ENCODE measurements at regions not wholly inside any gene's neighbourhood (a gene's known extent, or its start where the extent isn't known, plus 50 kb on each side); places are given as distances from the start of the nearest gene placed in this dataset.

- no peaks in the 10 kb centered on the region for H3K27me3 ChIP-seq (ENCODE audit: control insufficient read depth, insufficient read depth, low read length)
- H3K9me3 ChIP-seq (ENCODE audit: control insufficient read depth, low read length), result no peaks in the 10 kb centered on the region
- TF ChIP-seq CTCF (IDR thresholded peaks at IDR 0.05), result no peak
- H3K36me3 ChIP-seq (ENCODE audit: control insufficient read depth, insufficient read depth, low read length), result no peaks in the 10 kb centered on the region
- H3K79me2 ChIP-seq, result no peaks in the 10 kb centered on the region
- H3K4me1 ChIP-seq, result peaks cover 4% of the 10 kb centered on the region
- peak overlapping the region; percentile 57 for H3K27ac ChIP-seq
- H3K4me3 ChIP-seq (ENCODE audit: low read depth, low read length), result no peak overlapping the region
- H3K9ac ChIP-seq, result no peak overlapping the region
- no peak overlapping the region for H2AFZ ChIP-seq
- no peak overlapping the region for H3K4me2 ChIP-seq (ENCODE audit: low read length)
Measured at GRCh38 chr2:42960842-42961180, 168.4 kb upstream of the HAAO start.

DNA sequence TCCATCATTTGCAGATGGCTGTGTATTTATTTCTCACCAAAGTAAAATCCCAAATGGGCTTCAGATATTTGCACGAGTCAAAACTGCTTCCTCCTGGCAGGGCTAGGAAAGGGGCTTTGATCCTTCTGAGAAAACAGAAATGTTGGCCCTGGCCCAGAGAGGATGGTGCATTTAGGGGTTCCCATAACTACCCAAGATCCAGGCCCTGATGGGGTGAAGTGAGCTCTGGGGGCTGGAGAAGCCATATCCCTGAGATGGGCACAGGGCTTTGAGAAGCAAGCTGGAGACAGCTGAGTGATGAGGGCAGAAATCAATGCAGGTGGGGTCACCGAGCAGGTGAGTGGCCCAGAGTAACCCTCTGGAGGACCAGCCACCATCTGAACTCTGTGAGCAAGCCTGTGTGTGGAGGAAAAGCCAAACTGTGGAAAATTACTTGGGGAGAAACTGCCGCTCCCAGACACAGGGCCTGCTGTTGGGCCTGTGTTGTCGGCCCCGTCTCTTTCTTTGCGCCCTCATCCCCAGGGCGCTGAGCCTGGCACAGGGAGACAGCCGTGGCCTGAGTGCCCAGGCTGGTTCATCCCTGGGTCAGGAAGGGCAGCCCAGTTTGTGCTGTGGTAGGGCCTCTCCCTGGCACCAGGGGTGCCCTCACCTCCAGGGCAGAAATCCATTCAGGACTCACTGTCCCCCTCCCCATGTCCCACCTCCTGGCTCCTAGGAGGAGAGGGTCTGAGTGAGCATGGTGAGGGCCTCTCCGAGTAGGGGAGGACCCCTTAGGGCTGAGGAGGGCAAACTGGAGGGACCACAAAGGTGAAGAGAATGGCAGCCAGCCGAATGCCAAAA lies 167.8 kb upstream of the HAAO start:
- Histone ChIP-seq H3K9ac (no peak overlapping the region), H3K4me3 (ENCODE audit: low read depth, low read length) (no peak overlapping the region), H2AFZ (no peak overlapping the region), H3K4me2 (ENCODE audit: low read length) (no peak overlapping the region), H3K4me1 (peaks cover 4% of the 10 kb centered on the region), H3K36me3 (ENCODE audit: control insufficient read depth, insufficient read depth, low read length) (no peaks in the 10 kb centered on the region), H3K27ac (peak overlapping the region; percentile 57), H3K9me3 (ENCODE audit: control insufficient read depth, low read length) (no peaks in the 10 kb centered on the region), H3K79me2 (no peaks in the 10 kb centered on the region), H3K27me3 (ENCODE audit: control insufficient read depth, insufficient read depth, low read length) (no peaks in the 10 kb centered on the region)
- no peak for TF ChIP-seq CTCF (IDR thresholded peaks at IDR 0.05)

GRCh38 chr2:42959234-42960001 lies 167.0 kb upstream of the HAAO start:
- Histone ChIP-seq H3K79me2 (no peaks in the 10 kb centered on the region), H3K27ac (peak overlapping the region; percentile 59), H3K27me3 (ENCODE audit: control insufficient read depth, insufficient read depth, low read length) (no peaks in the 10 kb centered on the region), H3K4me1 (peaks cover 4% of the 10 kb centered on the region), H3K9ac (no peak overlapping the region), H3K9me3 (ENCODE audit: control insufficient read depth, low read length) (no peaks in the 10 kb centered on the region), H3K36me3 (ENCODE audit: control insufficient read depth, insufficient read depth, low read length) (no peaks in the 10 kb centered on the region), H3K4me3 (ENCODE audit: low read depth, low read length) (no peak overlapping the region), H2AFZ (no peak overlapping the region), H3K4me2 (ENCODE audit: low read length) (no peak overlapping the region)
- TF ChIP-seq CTCF (IDR thresholded peaks at IDR 0.05), result no peak

GRCh38 chr2:42958741-42959233 lies 166.4 kb upstream of the HAAO start:
- Histone ChIP-seq H3K27ac (peak overlapping the region; percentile 59), H3K4me1 (peaks cover 4% of the 10 kb centered on the region), H3K79me2 (no peaks in the 10 kb centered on the region), H3K9me3 (ENCODE audit: control insufficient read depth, low read length) (no peaks in the 10 kb centered on the region), H3K4me2 (ENCODE audit: low read length) (no peak overlapping the region), H3K36me3 (ENCODE audit: control insufficient read depth, insufficient read depth, low read length) (no peaks in the 10 kb centered on the region), H3K9ac (no peak overlapping the region), H3K4me3 (ENCODE audit: low read depth, low read length) (no peak overlapping the region), H3K27me3 (ENCODE audit: control insufficient read depth, insufficient read depth, low read length) (no peaks in the 10 kb centered on the region), H2AFZ (no peak overlapping the region)
- TF ChIP-seq CTCF (IDR thresholded peaks at IDR 0.05), result no peak

Measured in parathyroid adenoma (tissue), 2 donors.